Ureter (tissue), 1 donor: ENCODE measurements at regions not wholly inside any gene's neighbourhood (a gene's known extent, or its start where the extent isn't known, plus 50 kb on each side); places are given as distances from the start of the nearest gene placed in this dataset.

Experiments
- DNase-seq: peaks from one replicate; pipeline ENCODE4 v3.0.0-alpha.2; 2020; ENCODE audit warnings: low spot score
- donor health status: DM: yes; HTN: yes; CAD: no.

DNA sequence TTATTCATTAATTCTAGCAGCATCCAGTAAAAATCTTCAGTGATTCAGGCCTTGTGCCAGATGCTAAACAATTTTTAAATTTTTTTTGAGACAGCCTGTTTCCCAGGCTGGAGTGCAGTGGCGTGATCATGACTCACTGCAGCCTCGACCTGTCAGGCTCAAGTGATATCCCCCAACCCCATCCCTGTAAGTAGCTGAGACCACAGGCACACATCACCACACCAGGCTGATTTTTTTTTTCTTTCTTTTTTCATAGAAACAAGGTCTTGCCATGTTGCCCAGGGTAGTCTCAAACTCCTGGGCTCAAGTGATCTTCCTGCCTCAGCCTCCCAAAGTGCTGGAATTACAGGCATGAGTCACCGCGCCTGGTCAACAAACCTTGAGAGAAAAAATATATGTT lies 705.5 kb downstream of the ARAP2 start:
- DNase-seq, result no peak

DNA sequence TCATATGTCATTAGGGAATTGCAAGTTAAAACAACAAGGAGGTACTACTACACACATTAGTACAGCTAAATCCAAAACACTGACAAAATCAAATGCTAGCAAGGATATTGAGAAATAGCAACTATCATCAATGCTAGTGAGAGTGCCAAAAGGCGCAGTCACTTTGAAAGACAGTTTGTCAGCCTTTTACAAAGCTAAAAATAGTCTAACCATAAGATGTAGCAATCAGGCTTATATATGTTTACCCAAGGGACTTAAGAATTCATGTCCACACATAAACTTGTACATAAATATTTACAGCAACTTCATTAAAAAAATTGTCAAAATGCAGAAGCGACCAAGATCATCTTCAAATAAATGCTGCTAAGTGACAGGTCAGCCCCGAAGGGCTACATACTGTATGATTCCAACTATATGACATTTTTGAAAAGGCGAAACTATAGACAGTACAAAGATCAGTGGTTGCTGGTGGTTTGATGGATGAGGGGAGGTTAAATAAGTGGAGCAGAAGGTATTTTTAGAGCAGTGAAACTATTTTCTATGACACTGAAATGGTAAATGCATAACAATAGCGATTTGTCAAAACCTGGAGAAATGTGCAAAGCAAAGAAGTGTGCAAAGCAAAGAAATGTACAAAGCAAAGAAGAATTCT lies 704.8 kb downstream of the ARAP2 start:
- DNase-seq, result no peak

DNA sequence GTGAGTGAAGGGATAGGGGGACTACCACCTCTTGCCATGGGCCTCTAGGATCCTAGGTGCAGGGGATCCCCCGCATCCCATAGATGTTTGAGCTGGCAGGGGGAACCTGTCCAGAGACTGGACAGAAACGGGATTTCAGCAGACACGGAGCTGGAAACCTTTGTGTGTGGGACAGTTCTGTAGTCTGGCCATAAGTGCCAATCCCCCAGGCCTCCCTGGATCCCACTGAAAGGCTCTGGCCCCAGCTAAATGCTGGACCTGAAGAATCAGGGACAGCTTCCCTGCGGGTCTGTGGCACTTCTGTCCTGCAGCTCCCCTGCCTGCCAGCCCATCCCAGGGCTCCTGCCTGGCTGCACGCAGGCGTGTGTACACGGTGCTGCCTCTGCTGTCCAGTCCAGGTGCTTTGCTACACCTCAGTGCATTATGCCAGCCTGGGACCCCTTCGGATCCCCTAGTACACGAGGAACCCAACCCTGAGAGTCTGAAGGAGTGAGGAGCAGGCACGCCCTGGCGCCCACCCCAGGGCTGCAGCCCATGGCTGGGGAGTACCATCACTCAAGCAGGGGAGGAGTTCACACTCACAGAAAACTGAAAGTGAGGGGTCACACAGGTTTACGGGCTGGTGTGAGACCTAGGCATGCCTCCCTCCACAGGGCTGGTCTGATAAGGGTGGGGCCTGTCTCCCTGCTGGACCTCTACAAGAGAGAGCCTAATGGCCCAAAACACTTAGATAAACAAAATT lies 703.0 kb downstream of the ARAP2 start:
- no peak for DNase-seq

DNA sequence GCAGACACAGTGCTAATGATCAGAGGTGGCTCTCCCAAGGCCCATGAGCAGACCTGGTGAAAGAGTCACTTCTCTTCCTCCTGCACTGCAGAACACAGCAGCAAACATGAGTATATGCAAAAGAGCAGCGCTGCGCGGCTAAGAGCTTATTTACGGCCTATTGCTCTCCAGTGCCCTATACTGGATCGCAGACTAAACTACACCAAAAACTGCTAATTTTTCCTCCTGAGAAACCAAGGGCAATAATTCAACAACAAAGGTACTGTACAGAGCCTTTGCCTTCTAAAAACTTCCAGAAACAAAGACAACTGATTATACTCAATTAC lies 702.5 kb downstream of the ARAP2 start:
- no peak for DNase-seq

DNA sequence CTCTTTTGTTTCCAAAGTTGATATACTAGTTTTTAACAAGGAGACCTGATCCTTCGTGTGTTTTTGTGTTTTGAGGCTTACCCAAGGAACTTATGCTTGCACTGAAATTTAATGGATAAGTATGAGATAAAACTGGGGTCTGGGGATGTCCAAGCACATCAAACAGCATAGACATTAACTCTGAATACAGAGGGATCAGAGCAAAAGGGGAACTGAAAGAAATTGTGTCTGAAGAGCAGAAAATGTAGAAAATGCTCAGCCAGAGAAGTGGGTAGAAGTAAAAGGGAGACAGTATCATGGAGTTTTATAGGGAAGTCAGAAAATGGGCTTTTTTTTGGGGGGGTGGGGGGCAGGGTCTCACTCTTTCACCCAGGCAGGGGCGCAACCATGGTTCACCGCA lies 695.4 kb downstream of the ARAP2 start:
- DNase-seq, result no peak

DNA sequence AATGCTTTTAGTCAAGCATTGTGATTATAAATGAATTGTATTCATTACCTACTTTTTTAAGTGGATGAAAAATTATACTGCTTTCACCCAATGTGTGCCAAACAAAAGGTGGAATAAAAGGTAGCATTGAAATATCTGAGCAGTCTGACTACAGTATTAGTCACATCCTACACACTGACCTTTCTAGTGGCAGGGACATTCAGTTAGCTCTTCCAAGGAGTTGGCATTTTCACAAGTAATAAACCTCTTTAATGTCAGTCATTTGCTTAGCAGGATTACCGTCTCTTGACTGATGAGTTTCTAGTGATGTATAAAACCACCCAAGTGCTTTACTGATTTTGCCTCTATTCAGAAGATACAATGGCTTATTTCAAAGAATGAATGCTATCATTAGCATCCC lies 687.9 kb downstream of the ARAP2 start:
- DNase-seq, result no peak

DNA sequence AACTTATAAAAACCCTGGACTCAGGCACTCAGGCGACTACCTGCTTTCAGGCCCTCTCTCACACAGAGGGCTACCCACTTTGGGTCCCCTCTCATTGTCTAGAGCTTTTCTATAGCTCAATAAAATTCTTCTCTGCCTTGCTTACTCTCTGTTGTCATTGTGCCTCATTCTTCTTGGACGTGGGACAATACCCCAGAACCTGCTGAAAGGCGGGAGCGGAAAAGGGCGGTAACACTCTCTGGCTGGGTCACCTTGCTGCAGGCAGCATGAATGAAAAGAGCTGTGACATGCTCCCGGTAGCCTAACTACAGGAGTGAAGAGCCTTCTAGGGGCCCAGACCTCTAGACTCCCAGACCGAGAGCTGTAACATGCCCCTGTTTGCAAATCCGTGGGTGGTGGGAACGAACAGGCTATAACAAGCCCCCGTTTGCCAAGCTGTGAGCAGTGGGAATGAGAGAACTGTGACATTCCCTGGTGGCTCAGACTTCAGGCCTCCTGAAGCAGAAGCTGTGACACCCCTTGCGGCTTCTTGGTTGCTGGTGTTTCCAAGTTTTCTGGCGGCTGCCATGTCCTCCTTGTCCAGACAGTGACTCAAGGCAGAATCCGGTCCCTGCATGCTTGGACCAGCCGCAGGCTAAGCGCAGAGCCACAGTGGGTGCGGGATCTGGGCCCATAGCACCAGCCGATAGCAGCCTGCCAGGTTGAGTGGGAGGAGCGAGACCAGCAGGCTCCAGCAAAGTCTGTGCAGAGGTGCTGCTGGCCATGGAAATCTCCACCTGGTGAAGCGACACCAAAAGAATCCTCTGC lies 684.6 kb downstream of the ARAP2 start:
- no peak for DNase-seq

DNA sequence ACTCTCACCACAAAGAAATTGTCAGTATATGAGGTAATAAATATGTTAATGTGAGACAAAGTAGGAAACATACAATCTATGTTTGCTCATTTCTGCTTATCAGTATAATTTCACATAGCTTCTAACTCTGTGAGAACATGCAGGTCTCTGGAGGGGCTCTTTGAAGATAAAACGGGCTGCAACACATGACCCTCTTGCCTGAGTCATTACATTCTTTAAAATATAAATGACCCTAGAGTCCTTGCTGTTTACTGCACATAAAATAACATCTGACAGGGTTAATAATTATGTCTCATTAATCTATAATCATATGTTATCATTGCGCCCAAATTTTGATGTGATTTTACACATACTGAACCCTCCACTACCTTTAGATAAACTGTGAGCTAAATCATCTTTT lies 681.5 kb downstream of the ARAP2 start:
- no peak for DNase-seq

DNA sequence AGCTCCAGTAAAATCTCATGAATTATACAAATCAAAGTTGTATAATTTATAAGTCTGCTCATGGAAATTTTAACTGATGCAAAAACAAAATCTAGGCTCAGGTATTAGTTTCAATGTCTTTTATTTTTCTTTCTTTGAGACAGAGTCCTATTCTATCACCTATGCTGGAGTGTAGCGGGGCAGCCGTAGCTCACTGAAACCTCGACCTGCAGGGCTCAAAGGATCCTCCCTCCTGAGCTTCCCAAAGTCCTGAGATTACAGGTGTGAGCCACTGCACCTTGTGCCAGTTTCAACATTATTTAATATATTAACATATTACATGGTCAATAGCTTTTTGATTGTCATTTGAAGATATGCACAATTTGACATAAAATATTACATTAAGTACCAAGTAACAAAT lies 678.7 kb downstream of the ARAP2 start:
- DNase-seq, result no peak

DNA sequence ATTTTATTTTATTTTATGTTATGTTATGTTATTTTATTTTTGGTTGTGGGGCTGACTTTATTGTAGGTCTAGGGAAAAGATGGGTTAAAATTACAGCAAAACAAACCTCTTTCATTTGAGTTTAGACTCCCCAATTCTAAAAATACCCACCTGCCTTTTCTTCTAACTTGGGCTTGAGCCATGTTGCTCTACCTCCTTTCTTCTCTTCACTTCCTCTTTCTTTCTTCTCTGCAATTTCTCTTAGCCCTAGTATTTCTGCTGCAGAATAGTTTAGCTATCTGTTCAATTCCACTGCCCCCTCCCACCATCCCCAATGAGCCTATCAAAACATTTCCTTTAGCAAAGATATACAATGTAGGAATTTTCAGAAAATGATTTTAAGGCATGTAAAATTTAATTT lies 653.3 kb downstream of the ARAP2 start:
- no peak for DNase-seq

DNA sequence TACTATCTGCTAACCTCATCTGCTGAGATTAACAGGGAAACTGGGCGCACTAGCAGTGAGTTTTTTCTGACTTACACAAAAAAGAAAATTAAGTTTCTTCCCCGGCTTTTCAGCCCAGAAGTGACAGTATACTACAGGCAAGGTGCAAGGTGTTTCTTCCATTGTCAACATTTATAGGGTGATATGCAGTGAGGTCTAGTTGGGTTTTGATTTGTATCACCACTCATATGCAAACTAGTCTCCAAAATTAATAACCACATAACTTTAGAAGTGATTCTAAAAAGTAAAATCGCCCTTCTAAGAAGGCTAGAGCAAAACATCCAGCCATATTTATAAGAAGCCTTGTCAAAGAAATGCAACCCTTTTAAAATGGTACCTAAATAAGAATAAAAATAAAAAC lies 640.1 kb downstream of the ARAP2 start:
- DNase-seq, result no peak

DNA sequence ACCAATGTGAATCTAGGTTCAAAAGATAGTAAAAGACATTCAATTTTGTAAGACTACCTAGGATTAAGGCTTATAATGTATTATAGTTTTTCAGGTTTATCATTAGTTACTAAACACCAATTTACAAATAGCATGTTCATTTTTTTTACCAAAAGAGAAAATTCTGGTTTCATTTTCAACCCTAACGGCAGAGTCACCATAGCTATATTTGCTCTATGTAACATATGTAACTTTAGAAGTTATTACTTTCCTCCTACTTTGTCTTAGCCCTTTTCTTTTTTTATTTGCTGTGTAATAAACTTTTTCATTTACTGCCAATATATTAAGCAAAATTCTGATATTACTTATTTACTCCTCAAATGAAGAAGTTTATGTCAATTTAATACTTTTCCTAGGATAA lies 639.6 kb downstream of the ARAP2 start:
- no peak for DNase-seq

DNA sequence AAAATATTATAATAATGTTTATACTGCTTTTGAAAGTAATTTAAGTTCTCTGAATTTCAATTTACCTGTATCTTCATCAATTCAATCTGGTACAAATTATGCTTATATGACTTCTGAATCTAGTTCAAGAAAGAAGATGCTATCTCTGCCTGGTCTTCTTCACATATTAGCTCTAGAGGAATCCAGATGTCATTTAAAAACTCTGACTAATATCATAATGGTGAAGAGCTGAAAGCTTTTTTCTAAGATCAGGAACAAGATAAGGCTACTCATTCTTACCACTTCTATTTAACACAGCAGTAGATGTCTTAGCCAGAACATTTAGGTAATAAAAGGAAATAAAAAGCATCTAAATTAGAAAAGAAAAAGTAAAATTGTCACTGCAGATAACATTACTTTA lies 636.1 kb downstream of the ARAP2 start:
- no peak for DNase-seq

DNA sequence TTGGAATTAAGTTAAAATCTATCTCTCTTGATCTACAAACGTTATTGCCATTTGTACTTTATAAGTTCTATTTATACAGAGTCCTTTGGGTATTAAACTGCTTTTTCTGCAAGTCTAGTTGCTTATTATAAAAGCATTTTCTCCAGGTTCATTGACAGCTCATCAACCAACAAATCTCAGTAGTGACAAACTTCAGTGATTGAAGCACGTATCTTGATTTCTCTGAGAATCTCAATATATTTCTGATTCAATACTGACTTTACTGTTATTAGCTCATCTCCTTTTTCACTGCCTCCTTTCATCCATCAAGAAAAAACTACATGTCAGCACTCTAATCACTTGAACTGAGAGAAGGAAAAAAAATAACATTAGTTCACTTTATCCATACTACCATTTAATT lies 630.2 kb downstream of the ARAP2 start:
- DNase-seq, result no peak

DNA sequence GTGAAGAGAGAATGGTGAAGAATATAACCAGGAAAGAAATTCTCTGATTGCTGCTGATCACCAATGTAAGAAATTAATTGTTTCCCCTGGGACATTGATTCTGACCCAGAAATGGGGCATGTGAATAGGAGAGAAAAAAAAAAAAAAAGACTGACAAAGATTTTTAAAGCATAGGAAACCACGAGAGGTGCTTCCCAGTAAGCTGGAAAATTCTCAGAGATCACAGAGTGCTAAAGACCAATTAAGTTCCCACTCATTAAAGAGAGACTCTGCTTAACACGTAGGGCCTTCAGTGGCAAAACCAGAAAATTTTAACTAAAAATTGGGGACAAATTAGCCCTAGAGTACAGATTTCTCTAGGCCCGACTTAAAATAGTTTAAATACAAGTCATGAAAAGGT lies 604.4 kb downstream of the ARAP2 start:
- DNase-seq, result no peak

DNA sequence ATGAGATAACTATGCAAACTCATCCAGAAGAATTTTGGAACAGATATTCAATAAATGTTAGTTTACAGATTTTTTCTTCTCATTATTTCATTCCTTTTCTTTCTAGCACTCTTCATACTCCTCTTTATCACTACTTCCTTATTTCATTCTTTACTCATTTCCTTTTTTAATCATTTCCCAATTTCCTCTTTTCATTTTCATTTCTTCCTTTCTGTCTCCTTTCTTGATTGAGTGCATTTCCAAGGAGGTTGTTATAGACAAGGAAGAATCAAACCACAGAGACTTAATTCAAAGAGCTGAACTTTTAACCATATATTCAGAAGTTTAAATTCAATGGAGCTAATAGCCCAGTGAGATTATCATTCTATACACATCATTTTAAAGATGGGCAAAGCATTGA lies 600.7 kb downstream of the ARAP2 start:
- DNase-seq, result no peak

DNA sequence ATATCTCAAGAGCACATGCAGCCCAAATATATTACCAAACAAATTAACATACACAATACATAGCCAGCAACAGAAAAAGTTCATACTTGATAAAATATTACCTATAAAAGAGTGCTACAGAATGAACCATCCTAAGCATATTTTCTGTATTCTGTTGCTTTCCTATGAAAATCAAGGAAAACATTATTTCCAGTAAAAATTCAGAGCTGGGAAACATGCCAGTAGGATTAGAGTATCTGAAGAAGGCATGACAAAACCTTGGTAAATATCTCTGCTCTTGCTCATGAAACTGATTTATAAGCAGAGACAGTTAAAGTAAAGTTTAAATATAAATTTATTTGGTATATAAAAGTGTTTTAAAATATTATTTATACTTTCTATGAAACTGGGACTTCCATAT lies 599.7 kb downstream of the ARAP2 start:
- DNase-seq, result no peak

DNA sequence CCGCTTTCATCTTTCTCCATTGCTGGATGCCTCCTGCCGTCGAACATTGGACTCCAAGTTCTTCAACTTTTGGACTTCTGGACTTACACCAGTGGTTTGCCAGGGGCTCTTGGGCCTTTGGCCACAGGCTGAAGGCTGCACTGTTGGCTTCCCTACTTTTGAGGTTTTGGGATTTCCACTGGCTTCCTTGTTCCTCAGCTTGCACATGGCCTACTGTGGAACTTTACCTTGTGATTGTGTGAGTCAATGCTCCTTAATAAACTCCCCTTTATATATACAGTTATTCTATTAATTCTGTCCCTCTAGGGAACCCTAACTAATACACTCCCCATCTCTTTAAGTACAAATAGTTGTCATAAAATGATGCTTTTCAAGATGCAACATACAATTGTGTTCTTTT lies 595.3 kb downstream of the ARAP2 start:
- no peak for DNase-seq

DNA sequence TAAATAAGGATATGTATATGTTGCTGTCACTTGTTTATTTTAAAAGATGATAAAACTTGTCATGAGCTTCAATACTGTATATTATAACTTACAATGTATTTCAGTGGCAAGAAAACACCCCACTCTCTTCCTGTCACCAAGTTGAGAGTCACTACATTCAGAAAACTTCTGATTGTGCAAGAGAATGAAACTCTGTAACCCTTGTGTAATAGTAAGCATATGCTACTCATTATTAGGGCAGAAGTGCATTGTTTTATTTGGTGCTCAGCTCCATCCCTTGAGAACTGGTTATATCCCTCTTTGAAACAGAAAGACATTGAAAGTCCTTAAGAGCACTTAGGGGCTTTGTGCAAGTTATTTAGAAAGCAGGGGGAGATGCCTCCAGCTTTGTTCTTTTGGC lies 594.5 kb downstream of the ARAP2 start:
- no peak for DNase-seq

DNA sequence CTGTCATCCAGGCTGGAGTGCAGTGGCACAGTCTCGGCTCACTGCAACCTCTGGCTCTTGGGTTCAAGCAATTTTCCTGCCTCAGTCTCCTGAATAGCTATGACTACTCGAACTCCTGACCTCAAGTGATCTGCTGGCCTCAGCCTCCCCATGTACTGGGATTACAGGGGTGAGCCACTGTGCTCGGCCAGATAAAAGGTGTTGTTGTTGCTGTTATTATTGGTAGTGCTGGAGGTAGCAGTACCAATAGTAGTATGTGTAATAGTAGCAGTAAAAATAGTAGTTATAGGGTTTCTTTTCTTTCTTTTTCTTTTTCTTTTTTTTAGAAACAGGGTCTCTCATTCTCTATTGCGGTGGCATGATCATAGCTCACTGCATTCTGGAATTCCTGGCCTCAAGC lies 592.1 kb downstream of the ARAP2 start:
- DNase-seq, result no peak

DNA sequence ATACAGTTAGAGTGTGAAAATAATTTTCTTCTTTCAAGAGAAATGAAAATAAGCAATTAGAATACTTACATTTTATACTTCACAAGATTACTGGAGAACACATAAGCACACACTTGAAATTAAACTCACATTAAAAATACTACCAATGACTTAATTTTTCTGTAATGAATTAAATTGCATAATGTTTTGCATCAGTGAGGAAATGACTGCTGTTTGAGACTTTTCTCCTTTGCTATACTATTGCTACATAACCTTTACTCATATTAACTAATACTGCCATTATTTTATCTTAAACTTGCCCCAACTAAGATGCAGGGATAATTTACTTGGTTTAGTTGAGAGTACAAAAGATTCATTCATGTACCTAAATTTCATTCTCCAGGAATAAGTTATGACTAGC lies 590.9 kb downstream of the ARAP2 start:
- no peak for DNase-seq

DNA sequence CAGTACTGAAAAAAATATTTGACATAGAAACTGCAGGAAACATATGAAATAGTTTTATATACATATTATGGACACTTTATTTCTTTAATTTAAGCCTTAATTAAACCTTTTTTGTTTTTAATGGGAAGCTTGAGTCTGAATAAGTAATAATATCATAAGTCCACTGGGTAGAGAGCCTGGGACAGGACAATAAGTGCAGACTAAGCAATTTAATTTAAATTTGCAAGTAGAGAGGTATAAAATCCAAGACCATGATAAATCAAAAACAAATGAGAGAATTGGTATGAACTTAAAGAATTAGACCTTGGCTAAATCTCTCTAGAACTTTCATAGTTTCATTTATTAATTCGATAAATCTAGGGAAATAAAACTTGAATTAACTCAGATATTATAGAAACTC lies 571.2 kb downstream of the ARAP2 start:
- no peak for DNase-seq

DNA sequence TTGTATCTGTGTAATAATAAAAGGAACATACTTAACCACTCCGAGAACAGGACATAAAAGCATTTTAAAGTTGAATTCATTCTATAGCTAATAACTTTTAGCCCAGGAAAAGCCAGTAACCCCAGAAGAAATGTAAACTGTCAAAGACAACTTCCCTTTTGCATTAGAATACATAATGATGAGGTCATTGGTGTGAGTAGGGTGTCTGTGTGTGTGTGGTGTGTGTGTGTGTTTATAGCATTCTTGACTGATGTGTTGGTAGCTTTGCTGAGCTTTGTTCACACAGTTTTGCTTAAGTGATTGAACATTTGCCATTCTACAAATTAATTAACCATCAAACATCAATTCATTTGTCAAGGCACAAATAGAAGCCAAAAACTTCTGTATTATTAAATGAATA lies 559.6 kb downstream of the ARAP2 start:
- no peak for DNase-seq
